Parathyroid adenoma (tissue), 2 donors: ENCODE measurements at regions not wholly inside any gene's neighbourhood (a gene's known extent, or its start where the extent isn't known, plus 50 kb on each side); places are given as distances from the start of the nearest gene placed in this dataset.

Source experiments
- H2AFZ ChIP-seq: fragments of 300-600 bp; sonication (generic); one replicate; pipeline ENCODE4 v1.7.0; 2017; ENCODE audit warnings: antibody characterized with exemption, mild to moderate bottlenecking
- H3K27ac ChIP-seq: fragments of 300-600 bp; sonication (generic); one replicate; pipeline ENCODE4 v1.7.0; 2017
- H3K27me3 ChIP-seq: fragments of 300-600 bp; sonication (generic); one replicate; pipeline ENCODE4 v1.7.0; 2017; ENCODE audit warnings: low read length; ENCODE audit not compliant: control insufficient read depth, insufficient read depth
- H3K36me3 ChIP-seq: fragments of 300-600 bp; sonication (generic); one replicate; pipeline ENCODE4 v1.7.0; 2017; ENCODE audit warnings: low read length; ENCODE audit not compliant: control insufficient read depth, insufficient read depth
- H3K4me1 ChIP-seq: fragments of 300-600 bp; sonication (generic); one replicate; pipeline ENCODE4 v1.7.0; 2017; ENCODE audit warnings: control low read depth
- H3K4me2 ChIP-seq: fragments of 300-600 bp; sonication (generic); one replicate; pipeline ENCODE4 v1.7.0; 2017; ENCODE audit warnings: low read length
- H3K4me3 ChIP-seq: fragments of 300-600 bp; sonication (generic); one replicate; pipeline ENCODE4 v1.7.0; 2017; ENCODE audit warnings: low read depth, low read length
- H3K79me2 ChIP-seq: fragments of 300-600 bp; sonication (generic); one replicate; pipeline ENCODE4 v1.7.0; 2017; ENCODE audit warnings: control low read depth
- H3K9ac ChIP-seq: fragments of 300-600 bp; sonication (generic); one replicate; pipeline ENCODE4 v1.7.0; 2017; ENCODE audit warnings: mild to moderate bottlenecking
- H3K9me3 ChIP-seq: fragments of 300-600 bp; sonication (generic); one replicate; pipeline ENCODE4 v1.7.0; 2017; ENCODE audit warnings: low read length; ENCODE audit not compliant: control insufficient read depth
- CTCF ChIP-seq: fragments of 300-600 bp; sonication (generic); IDR thresholded peaks from one replicate; pipeline ENCODE4 v1.7.0; 2017; ENCODE audit warnings: antibody characterized with exemption, mild to moderate bottlenecking
- donor health status: primary hyperparathyroidism.

- no peaks in the 10 kb centered on the region for H3K9me3 ChIP-seq
- no peak overlapping the region for H3K4me3 ChIP-seq
- TF ChIP-seq CTCF = no peak
- H3K4me2 ChIP-seq = no peak overlapping the region
- no peaks in the 10 kb centered on the region for H3K79me2 ChIP-seq
- H2AFZ ChIP-seq = no peak overlapping the region
- H3K36me3 ChIP-seq = no peaks in the 10 kb centered on the region
- no peak overlapping the region for H3K27ac ChIP-seq
- H3K4me1 ChIP-seq = no peaks in the 10 kb centered on the region
- no peak overlapping the region for H3K9ac ChIP-seq
- H3K27me3 ChIP-seq = no peaks in the 10 kb centered on the region
Observed at GRCh38 chr4:125492957-125493356, 178.2 kb downstream of the FAT4 start.

DNA sequence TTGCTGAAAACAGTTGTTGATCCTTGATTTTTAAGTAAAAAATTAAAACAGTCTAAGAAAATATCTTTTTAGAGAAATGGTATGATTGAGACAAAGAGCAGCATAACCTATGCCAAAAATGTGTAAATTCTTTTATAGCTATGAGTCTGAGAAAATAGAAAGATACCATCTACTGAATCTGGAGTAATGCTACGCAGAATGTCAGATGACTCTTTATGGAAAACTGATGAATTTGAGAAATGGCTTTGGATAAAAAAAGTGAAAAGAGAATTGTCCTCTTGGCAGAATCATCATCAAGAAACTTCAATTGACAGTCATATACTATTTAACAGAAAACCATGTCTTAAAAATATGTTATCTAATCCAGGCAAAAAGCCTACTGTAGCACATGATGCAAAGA, 183.1 kb downstream of the FAT4 start:
- Histone ChIP-seq H2AFZ (no peak overlapping the region), H3K79me2 (no peaks in the 10 kb centered on the region), H3K9ac (no peak overlapping the region), H3K4me1 (no peaks in the 10 kb centered on the region), H3K36me3 (no peaks in the 10 kb centered on the region), H3K4me3 (no peak overlapping the region), H3K4me2 (no peak overlapping the region), H3K27ac (no peak overlapping the region), H3K27me3 (no peaks in the 10 kb centered on the region), H3K9me3 (no peaks in the 10 kb centered on the region)
- no peak for TF ChIP-seq CTCF

- H3K4me1 ChIP-seq = no peaks in the 10 kb centered on the region
- no peaks in the 10 kb centered on the region for H3K9me3 ChIP-seq
- no peak for TF ChIP-seq CTCF
- no peak overlapping the region for H2AFZ ChIP-seq
- H3K4me2 ChIP-seq = no peak overlapping the region
- no peaks in the 10 kb centered on the region for H3K79me2 ChIP-seq
- no peaks in the 10 kb centered on the region for H3K36me3 ChIP-seq
- H3K27me3 ChIP-seq = no peaks in the 10 kb centered on the region
- H3K4me3 ChIP-seq = no peak overlapping the region
- H3K9ac ChIP-seq = no peak overlapping the region
- H3K27ac ChIP-seq = no peak overlapping the region
Observed at GRCh38 chr4:125498981-125499380, 184.2 kb downstream of the FAT4 start.

DNA sequence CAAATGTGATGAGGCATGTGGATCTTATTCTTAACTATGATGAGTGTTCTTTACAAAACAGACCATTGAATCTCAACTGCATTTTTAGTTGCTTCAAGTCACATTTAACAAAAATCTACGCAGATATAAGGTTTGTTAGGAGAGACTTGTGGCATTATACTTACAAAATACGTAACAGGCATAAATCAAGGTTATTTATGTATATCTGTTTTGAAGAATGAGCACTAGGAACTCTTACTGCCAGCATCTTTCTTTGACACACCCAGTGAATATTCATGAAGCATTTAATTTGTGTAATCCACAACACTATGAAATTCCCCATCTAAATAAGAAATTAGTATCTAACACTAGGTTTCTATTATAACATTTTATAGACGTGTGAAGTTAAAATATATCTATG, 186.3 kb downstream of the FAT4 start:
- TF ChIP-seq CTCF = no peak
- Histone ChIP-seq H3K27ac (no peak overlapping the region), H3K9ac (no peak overlapping the region), H3K4me2 (no peak overlapping the region), H3K79me2 (no peaks in the 10 kb centered on the region), H3K4me3 (no peak overlapping the region), H3K27me3 (no peaks in the 10 kb centered on the region), H2AFZ (no peak overlapping the region), H3K9me3 (no peaks in the 10 kb centered on the region), H3K36me3 (no peaks in the 10 kb centered on the region), H3K4me1 (no peaks in the 10 kb centered on the region)

GRCh38 chr4:125501568-125501967, 186.8 kb downstream of the FAT4 start:
- Histone ChIP-seq H3K27ac (no peak overlapping the region), H3K4me3 (no peak overlapping the region), H3K36me3 (no peaks in the 10 kb centered on the region), H3K79me2 (no peaks in the 10 kb centered on the region), H3K27me3 (no peaks in the 10 kb centered on the region), H3K9ac (no peak overlapping the region), H3K9me3 (no peaks in the 10 kb centered on the region), H2AFZ (no peak overlapping the region), H3K4me2 (no peak overlapping the region), H3K4me1 (no peaks in the 10 kb centered on the region)
- TF ChIP-seq CTCF = no peak
